GM04503 (cell line): ENCODE measurements at regions not wholly inside any gene's neighbourhood (a gene's known extent, or its start where the extent isn't known, plus 50 kb on each side); places are given as distances from the start of the nearest gene placed in this dataset.

Experiments
- DNase-seq: peaks from one replicate; pipeline ENCODE4 v3.0.0-alpha.2; 2012; ENCODE audit warnings: low read depth

GRCh38 chr12:94815450-94815849 is 165.1 kb upstream of the TMCC3 start:
- no peak for DNase-seq

- DNase-seq = no peak
Measured at GRCh38 chr12:94813314-94813713, 163.0 kb upstream of the TMCC3 start.

DNA sequence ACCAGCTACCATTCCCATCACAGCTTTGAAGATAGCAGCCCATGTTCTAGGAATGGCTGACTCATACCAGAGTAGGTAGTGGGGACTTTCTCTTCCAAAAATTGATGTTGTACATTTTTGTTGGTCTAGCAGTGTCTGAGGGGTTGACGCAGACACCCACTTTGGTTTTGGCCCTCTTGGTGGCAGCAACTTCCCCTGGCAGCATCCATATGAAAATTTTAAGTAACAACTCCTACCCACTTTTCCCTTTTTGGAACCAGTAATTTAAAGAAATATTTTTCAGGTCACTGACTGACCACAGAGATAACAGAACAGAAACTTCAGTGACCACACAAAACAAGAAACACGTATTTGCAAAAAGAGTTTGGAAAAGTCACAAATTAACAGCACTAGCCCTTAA is 162.0 kb upstream of the TMCC3 start:
- DNase-seq = no peak

GRCh38 chr12:94811611-94812010 is 161.3 kb upstream of the TMCC3 start:
- no peak for DNase-seq

DNA sequence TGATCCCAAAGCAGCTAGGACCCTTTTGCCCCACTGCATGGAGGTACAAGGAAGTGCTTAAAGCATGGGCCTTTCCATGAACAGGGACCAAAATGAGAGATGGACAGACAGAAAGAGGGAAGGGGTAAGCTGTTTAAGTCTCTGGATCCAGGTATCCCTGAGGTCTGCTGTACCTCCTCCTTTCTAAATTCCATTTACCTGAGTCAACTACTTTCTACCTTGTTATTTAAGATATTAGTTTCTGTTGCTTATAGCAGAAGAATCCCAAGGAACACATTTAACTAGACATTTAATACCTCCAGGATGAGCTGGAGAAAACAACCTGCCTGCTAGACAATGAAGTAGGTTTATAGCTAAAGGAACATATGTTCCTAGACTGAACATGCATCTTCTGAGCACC is 157.6 kb upstream of the TMCC3 start:
- DNase-seq = no peak

DNA sequence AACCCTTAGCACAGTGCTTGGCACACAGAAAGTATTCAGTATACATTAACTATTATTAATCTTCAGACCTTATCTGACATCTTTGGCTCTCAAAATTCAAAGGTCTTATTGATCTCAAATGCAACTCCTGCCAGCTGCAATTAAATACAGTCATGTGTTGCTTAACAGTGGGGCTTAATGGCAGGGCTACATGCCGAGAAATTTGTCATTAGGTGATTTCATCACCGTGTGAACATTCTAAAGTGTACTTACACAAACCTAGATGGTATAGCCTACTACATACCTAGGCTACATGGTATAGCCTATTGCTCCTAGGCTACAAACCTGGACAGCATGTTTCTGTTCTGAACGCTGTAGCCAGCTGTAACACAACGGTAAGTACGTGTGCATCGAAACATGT is 156.3 kb upstream of the TMCC3 start:
- no peak for DNase-seq

- peak; percentile 34 for DNase-seq
Measured at GRCh38 chr12:94805749-94806529, 155.6 kb upstream of the TMCC3 start.

DNA sequence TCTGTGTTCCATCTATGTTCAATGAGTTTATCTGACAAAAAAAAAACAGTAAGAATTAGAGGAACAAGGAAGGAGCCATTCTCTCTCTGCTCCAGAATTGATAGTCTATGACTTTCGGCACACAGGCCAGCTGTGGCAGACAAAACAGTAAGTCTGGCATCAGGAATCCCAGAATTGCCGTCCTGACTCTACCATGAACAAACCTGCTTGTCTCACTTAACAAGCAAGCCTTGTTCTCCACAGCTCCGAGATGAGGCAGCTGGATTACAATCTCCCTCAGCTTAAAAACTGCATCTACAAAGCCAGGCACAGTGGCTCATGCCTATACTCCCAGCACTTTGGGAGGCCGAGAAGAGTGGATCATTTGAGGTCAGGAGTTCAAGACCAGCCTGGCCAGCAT is 153.6 kb upstream of the TMCC3 start:
- DNase-seq = no peak

DNA sequence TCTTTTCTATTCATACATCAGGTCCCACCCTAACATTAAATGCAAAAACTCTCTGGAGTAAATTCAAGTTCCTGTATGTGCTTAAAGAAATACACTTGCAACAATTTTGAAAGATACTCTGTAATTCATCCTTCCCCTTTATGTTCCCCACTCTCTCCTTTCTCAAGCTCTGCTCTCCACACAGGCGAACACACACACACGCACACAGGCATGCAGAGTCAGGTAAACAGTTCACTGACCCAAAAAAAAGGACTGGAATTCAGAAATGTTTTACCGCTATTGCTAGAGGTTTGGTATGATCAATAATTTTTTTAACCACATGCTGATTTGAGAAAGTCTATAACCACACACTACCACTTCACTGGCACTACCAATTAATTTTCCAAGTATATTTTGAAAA is 152.4 kb upstream of the TMCC3 start:
- DNase-seq = no peak

DNA sequence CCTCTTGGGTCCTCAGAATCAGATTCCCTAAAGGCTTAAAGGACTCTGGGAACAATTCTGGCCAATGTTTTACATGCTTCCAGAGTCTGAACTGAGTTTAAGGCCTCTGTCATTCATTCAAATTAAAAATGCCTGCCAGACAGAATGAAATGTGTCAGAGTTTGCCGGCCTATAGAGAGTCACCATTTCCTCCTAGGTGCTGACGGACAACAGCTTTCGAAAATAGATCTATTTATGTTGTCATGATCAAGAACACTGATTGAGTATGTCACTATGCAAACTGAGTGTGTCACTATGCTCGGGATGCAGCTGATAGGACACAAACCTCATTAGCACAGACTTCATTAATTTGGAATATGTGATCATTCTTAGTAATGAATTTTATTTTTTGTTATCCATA is 151.4 kb upstream of the TMCC3 start:
- no peak for DNase-seq

- no peak for DNase-seq
Measured at GRCh38 chr12:94799136-94799535, 148.8 kb upstream of the TMCC3 start.

GRCh38 chr12:94798113-94798512 is 147.8 kb upstream of the TMCC3 start:
- DNase-seq = no peak

DNA sequence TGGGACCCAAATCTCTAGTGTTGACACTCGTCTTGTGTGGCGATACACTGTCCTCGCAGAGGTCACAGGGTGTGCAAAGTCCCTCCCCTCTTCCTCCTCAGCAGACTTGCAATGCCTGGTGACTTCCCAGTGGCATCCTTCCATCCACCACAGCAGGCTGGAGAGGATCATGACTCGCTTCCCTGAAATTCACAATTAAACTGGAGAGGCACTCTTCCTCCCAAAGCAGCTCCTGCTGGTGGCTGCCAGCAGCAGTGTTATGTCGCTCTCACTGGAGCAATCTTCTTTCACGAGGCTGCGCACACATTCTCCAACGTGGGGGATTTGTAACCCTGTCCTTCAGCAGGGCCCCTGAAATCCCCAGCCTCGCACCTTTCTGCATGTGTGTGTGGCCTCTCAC is 145.2 kb upstream of the TMCC3 start:
- peak; percentile 29 for DNase-seq

DNA sequence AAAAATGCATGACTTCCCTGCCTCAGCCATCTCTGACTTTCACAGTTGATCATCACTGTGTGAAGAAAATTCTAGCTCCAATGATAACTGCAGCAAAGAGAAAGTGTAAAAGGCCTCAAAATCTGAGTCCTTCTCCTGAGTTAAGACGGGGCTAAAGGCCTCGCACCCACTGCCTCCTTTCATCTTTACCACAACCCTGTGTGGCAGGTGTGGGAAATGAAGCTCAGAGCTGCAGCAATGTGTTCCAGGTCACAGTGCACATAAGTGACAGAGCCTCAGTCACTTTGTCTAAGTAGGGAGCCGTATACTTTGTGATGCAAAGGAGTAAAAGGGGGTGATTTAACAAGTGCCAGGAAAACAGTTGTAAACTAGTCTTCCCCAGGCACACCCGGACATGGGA is 144.7 kb upstream of the TMCC3 start:
- DNase-seq = no peak

- no peak for DNase-seq
Measured at GRCh38 chr12:94793191-94793595, 142.8 kb upstream of the TMCC3 start.

DNA sequence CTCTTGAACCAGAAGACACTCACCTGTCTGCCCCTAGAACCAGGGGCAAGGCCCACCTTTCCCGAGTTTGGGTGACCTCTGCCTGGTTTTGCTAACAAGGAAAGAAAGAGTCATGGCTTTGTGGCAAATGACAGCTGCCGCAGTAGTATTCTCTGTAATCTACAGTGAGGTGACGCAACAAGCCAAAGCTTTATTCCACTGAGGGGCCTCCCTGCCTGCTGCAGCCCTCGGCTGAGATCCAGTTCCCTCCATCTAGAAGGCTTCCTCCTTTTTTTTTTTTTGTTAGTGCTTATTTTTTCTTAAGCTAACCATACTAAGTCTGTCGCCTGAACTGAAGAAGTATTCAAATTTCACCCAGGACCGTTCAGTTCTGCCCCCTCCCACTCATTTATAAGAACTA is 142.3 kb upstream of the TMCC3 start:
- no peak for DNase-seq

GRCh38 chr12:94791933-94792332 is 141.6 kb upstream of the TMCC3 start:
- no peak for DNase-seq

DNA sequence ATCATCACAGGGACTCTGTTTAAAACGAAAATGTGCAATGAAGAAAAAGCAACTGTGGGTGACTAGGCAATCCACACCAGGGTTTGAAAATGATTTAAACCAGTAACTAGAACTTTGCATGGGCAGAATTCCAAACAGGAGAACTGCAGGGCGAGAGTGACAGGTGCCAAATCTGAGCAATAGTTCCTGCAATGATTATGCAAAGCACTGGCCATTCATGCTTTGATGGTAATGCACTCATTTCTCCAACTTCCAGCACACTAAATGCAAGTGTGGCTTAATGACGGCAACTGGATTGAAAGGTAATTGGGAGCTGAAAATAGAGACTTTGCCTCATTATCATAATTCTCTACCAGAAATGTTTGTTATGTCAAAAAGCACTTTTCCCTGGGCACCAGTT is 140.5 kb upstream of the TMCC3 start:
- no peak for DNase-seq

DNA sequence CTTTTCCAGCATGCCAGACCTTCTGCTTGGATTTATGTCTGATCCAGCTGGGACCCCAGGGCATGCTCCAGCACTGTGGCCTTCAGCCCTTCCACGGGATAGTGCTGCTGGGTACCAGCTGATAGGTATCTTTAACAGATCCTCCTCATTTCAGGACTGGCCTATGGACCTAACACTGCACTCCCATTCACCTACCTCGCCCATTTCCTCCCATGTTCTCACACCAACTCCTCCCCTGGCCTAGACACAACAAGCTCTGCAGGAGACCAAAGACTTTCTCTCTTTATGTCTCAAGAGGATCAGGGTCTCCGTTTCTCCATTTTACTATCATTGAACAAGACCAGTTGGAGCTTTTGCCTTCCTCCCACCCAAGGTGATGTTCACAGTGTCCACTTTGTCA is 140.0 kb upstream of the TMCC3 start:
- no peak for DNase-seq

- no peak for DNase-seq
Measured at GRCh38 chr12:94789510-94790225, 139.3 kb upstream of the TMCC3 start.

- DNase-seq = no peak
Measured at GRCh38 chr12:94788298-94788697, 137.9 kb upstream of the TMCC3 start.

DNA sequence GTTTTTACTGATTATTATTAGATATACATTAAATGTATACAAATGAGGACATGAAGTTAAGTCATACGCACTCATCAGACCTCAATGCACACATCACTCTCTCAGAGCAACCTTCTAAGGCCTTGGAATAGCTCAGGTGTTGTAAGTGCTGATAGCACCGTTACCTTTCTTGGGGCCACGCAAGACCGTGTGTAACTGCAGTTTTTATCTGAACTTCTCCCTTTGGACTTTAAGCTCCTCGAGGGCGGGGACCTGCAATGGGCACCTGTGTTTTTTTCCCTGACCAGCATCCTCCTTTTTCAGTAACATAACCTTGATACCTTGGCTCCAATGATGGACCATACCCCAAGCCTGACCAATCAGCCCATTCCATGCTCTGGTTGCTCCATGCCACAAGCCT is 136.5 kb upstream of the TMCC3 start:
- DNase-seq = no peak

GRCh38 chr12:94783862-94784261 is 133.5 kb upstream of the TMCC3 start:
- DNase-seq = peak; percentile 27

DNA sequence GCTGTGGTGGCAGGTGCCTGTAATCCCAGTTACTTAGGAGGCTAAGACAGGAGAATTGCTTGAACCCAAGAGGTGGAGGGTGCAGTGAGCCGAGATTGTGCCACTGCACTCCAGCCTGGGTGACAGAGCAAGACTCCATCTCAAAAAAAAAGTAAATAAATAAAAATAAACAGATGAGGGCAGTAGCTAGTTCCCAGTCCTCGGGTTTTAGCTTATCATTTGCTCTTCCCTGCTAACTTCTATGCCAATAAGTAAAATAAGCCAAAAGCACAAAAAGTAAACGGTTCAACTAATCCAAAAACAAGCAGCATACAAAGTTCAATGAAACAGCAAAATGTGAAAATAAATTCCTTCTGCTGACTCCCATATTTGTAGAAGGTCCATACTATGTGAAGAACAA is 133.0 kb upstream of the TMCC3 start:
- DNase-seq = no peak
